A673 (cell line): ENCODE measurements at regions not wholly inside any gene's neighbourhood (a gene's known extent, or its start where the extent isn't known, plus 50 kb on each side); places are given as distances from the start of the nearest gene placed in this dataset.

Source experiments
- BruUV-seq: library from RNA; stranded (reverse); fragments of 400-500 nt; replicated peaks from 2 replicates; lab custom pipeline; 2021; lab: Mats Ljungman, UMichigan
- CTCF ChIA-PET: fragments of 300-600 bp; sonication (Branson Sonifier 250); formaldehyde crosslinking; loops from one replicate; lab custom pipeline; 2022; ENCODE audit warnings: antibody characterized with exemption; lab: Charles Lee
- POLR2A ChIA-PET: fragments of 300-600 bp; sonication (Branson Sonifier 250); formaldehyde crosslinking; loops from one replicate; lab custom pipeline; 2022; ENCODE audit warnings: antibody characterized with exemption; ENCODE audit not compliant: low non-redundant PET; lab: Charles Lee
- DNase-seq: peaks from one replicate; pipeline ENCODE4 v3.0.0-alpha.2; 2015; ENCODE audit warnings: low spot score
- H3K27ac ChIP-seq: fragments of 200-600 bp; sonication (generic); 2 replicates; pipeline ENCODE4 v1.5.1; 2016; ENCODE audit warnings: mixed run types, low read depth, mild to moderate bottlenecking, mixed read lengths, antibody characterized with exemption, low read length; ENCODE audit not compliant: poor library complexity, severe bottlenecking
- H3K27me3 ChIP-seq: fragments of 200-600 bp; sonication (generic); replicated peaks from 2 replicates; pipeline ENCODE4 v1.6.1; 2017; ENCODE audit warnings: mixed run types, low read depth, mild to moderate bottlenecking, mixed read lengths, antibody characterized with exemption, low read length; ENCODE audit not compliant: insufficient read depth, poor library complexity
- H3K36me3 ChIP-seq: fragments of 200-600 bp; sonication (generic); 2 replicates; pipeline ENCODE4 v1.6.1; 2016; ENCODE audit warnings: mixed run types, mild to moderate bottlenecking, mixed read lengths, antibody characterized with exemption, low read length; ENCODE audit not compliant: insufficient read depth, poor library complexity, severe bottlenecking
- H3K4me1 ChIP-seq: fragments of 200-600 bp; sonication (generic); 2 replicates; pipeline ENCODE4 v1.6.1; 2017; ENCODE audit warnings: mixed run types, mild to moderate bottlenecking, mixed read lengths, antibody characterized with exemption, low read length; ENCODE audit not compliant: insufficient read depth, poor library complexity, severe bottlenecking
- H3K4me3 ChIP-seq: fragments of 200-600 bp; sonication (generic); 2 replicates; pipeline ENCODE4 v1.5.1; 2016; ENCODE audit warnings: low read depth, mixed run types, mild to moderate bottlenecking, mixed read lengths, low read length; ENCODE audit not compliant: poor library complexity, severe bottlenecking
- H3K9me3 ChIP-seq: fragments of 200-600 bp; sonication (generic); 2 replicates; pipeline ENCODE4 v1.6.1; 2016; ENCODE audit warnings: mixed run types, low read depth, mild to moderate bottlenecking, mixed read lengths, antibody characterized with exemption, low read length; ENCODE audit not compliant: poor library complexity, severe bottlenecking
- CTCF ChIP-seq: fragments of 300-800, 200-600 bp; sonication (generic); conservative IDR thresholded peaks from 2 replicates; pipeline ENCODE4 v1.5.1; 2017; ENCODE audit warnings: low read depth, mild to moderate bottlenecking, antibody characterized with exemption, low read length, moderate library complexity, mixed read lengths
- EZH2 ChIP-seq: fragments of 200-600 bp; sonication (generic); IDR thresholded peaks from 2 replicates; pipeline ENCODE4 v1.6.1; 2017; ENCODE audit warnings: borderline replicate concordance, low read depth, mild to moderate bottlenecking, mixed read lengths, antibody characterized with exemption, low read length; ENCODE audit not compliant: poor library complexity, severe bottlenecking
- intact Hi-C: fragments of 100-400 bp; cut with micrococcal nuclease; formaldehyde crosslinking; loops from one replicate; pipeline ENCODE4 v1.10.0; 2022; ENCODE audit not compliant: unreplicated experiment

- Histone ChIP-seq H3K4me3 (no peak overlapping the region), H3K27me3 (no peaks in the 10 kb centered on the region), H3K9me3 (no peaks in the 10 kb centered on the region), H3K27ac (no peak overlapping the region), H3K36me3 (no peaks in the 10 kb centered on the region), H3K4me1 (no peaks in the 10 kb centered on the region)
- BruUV-seq = no TSS peak
- TF ChIP-seq EZH2 = no peak
- TF ChIP-seq CTCF = no peak
- ChIA-PET POLR2A (no interaction called here), CTCF (no interaction called here)
- intact Hi-C loops = no loop called here
- DNase-seq = no peak
Observed at GRCh38 chr4:188328966-188329365, 189.7 kb downstream of the TRIML1 start.

DNA sequence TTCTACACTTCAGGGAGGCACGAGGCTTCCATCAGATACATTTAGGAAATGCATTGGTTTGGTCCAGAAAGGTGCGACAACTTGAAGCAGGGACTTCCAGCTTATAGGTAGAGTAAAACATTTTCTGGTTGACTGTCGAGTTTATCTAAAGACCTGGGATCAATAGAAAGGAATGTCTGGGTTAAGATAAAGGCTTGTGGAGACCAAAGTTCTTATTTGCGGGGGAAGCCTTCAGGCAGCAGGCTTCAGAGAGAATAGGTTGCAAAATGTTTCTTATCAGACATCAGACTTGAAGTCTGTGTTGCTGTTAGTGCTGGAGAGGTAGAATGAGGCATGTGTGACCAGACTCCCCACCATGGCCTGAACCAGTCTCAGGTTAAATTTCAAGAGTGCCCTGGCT lies 190.3 kb downstream of the TRIML1 start:
- intact Hi-C loops = no loop called here

GRCh38 chr4:188332265-188332664 lies 193.0 kb downstream of the TRIML1 start:
- Histone ChIP-seq H3K4me3 (no peak overlapping the region), H3K27ac (no peak overlapping the region), H3K36me3 (no peaks in the 10 kb centered on the region), H3K4me1 (no peaks in the 10 kb centered on the region), H3K27me3 (no peaks in the 10 kb centered on the region), H3K9me3 (no peaks in the 10 kb centered on the region)
- intact Hi-C loops = no loop called here
- ChIA-PET POLR2A (no interaction called here), CTCF (no interaction called here)
- BruUV-seq = no TSS peak
- no peak for TF ChIP-seq EZH2
- TF ChIP-seq CTCF = no peak
- DNase-seq = no peak

More for the DNA sequence above, 190.3 kb downstream of the TRIML1 start:
- Histone ChIP-seq H3K27ac (no peak overlapping the region), H3K36me3 (no peaks in the 10 kb centered on the region), H3K4me1 (no peaks in the 10 kb centered on the region), H3K27me3 (no peaks in the 10 kb centered on the region), H3K4me3 (no peak overlapping the region), H3K9me3 (no peaks in the 10 kb centered on the region)
- no peak for TF ChIP-seq EZH2
- TF ChIP-seq CTCF = no peak
- CTCF ChIA-PET = no interaction called here
- no TSS peak for BruUV-seq
- POLR2A ChIA-PET = no interaction called here
- no peak for DNase-seq
